ENCODE measurements at regions not wholly inside any gene's neighbourhood (a gene's known extent, or its start where the extent isn't known, plus 50 kb on each side); places are given as distances from the start of the nearest gene placed in this dataset.

- TF ChIP-seq POLR2AphosphoS2 (conservative IDR thresholded peaks at IDR 0.05; ENCODE audit: low read length) (no peak), CTCF (IDR thresholded peaks at IDR 0.05) (no peak), CHD4 (IDR thresholded peaks at IDR 0.05; ENCODE audit: borderline replicate concordance) (no peak), POLR2A (IDR thresholded peaks at IDR 0.05; ENCODE audit: low read length) (no peak), RCOR1 (IDR thresholded peaks at IDR 0.05; ENCODE audit: low read depth, low read length) (no peak), JUNB (IDR thresholded peaks at IDR 0.05) (no peak)
Measured at GRCh38 chr3:102580760-102581159, 145.9 kb downstream of the ZPLD1 start.

Measured in A549 (cell line).